ENCODE measurements at regions not wholly inside any gene's neighbourhood (a gene's known extent, or its start where the extent isn't known, plus 50 kb on each side); places are given as distances from the start of the nearest gene placed in this dataset.

DNA sequence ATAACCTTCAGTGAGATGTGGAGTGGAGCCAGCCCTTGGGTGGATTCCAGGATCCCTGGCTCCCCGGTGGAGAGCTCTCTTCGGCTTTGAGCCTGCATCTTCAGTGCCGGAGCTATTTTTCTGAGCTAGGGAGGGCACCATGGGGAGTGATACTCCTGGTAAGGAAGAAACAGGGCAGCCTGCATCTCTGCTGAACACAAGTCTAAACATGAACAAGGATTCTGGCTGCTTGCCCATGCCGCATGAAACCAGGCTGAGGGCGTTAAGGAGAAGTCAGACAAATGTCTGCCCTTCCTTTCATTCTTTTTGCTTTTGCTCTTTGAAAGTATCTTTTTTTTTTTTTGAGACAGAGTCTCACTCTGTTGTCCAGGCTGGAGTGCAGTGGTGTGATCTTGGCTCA, 60.4 kb downstream of the EVX1 start:
- H3K9ac ChIP-seq (ENCODE audit: low read length), result no peak overlapping the region
- no peak overlapping the region for H3K27ac ChIP-seq (ENCODE audit: low read length)
- no peaks in the 10 kb centered on the region for H4K20me1 ChIP-seq (ENCODE audit: insufficient read depth, low read length)
- H3K4me2 ChIP-seq (ENCODE audit: low read depth, low read length), result no peak overlapping the region
- H3K9me3 ChIP-seq (replicated peaks; ENCODE audit: insufficient read depth, low read length), result no peaks in the 10 kb centered on the region
- H3K4me3 ChIP-seq (ENCODE audit: low read length), result no peak overlapping the region
- H3K79me2 ChIP-seq (ENCODE audit: low read length), result no peaks in the 10 kb centered on the region
- no peaks in the 10 kb centered on the region for H3K36me3 ChIP-seq (replicated peaks; ENCODE audit: insufficient read depth, low read length)
- H2AFZ ChIP-seq (ENCODE audit: low read length), result no peak overlapping the region
- TF ChIP-seq EZH2 (optimal IDR thresholded peaks at IDR 0.05; ENCODE audit: low read depth, low read length), result no peak
- no peak for TF ChIP-seq EZH2phosphoT487 (IDR thresholded peaks at IDR 0.05; ENCODE audit: low read length)
- TF ChIP-seq, protein P1, sequence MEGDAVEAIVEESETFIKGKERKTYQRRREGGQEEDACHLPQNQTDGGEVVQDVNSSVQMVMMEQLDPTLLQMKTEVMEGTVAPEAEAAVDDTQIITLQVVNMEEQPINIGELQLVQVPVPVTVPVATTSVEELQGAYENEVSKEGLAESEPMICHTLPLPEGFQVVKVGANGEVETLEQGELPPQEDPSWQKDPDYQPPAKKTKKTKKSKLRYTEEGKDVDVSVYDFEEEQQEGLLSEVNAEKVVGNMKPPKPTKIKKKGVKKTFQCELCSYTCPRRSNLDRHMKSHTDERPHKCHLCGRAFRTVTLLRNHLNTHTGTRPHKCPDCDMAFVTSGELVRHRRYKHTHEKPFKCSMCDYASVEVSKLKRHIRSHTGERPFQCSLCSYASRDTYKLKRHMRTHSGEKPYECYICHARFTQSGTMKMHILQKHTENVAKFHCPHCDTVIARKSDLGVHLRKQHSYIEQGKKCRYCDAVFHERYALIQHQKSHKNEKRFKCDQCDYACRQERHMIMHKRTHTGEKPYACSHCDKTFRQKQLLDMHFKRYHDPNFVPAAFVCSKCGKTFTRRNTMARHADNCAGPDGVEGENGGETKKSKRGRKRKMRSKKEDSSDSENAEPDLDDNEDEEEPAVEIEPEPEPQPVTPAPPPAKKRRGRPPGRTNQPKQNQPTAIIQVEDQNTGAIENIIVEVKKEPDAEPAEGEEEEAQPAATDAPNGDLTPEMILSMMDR (IDR thresholded peaks at IDR 0.05; ENCODE audit: low read length), result no peak
- H3F3A ChIP-seq (ENCODE audit: insufficient read depth, low read length), result no peaks in the 10 kb centered on the region
- no peaks in the 10 kb centered on the region for H3K27me3 ChIP-seq (replicated peaks; ENCODE audit: insufficient read depth, low read length)
- DNase-seq, result no peak
- H3K4me1 ChIP-seq (ENCODE audit: low read length), result no peaks in the 10 kb centered on the region
- no peaks in the 10 kb centered on the region for H3K9me2 ChIP-seq (replicated peaks; ENCODE audit: insufficient read depth, low read length)

DNA sequence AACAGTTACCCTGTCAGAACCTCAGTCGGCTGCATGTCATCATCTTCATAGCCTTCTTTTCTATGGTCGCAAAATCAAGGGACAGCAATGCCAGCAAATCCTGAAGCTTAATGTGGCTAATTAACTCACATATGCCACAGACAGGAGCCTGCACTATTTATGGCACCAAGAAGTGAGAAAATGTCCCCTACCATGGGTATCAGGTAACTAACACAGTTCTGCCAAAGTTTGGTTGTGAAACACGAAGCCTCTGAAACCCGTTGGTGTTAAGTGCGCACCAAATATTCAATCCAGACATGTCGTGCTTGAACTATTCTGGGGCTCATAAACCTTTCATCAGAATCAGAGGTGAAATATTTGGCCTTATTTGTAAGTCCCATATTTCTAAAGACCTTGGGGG, 63.3 kb downstream of the EVX1 start:
- no peaks in the 10 kb centered on the region for H3F3A ChIP-seq (ENCODE audit: insufficient read depth, low read length)
- no peaks in the 10 kb centered on the region for H3K79me2 ChIP-seq (ENCODE audit: low read length)
- H3K4me3 ChIP-seq (ENCODE audit: low read length), result no peak overlapping the region
- H3K4me1 ChIP-seq (ENCODE audit: low read length), result no peaks in the 10 kb centered on the region
- no peaks in the 10 kb centered on the region for H3K36me3 ChIP-seq (replicated peaks; ENCODE audit: insufficient read depth, low read length)
- H3K27ac ChIP-seq (ENCODE audit: low read length), result no peak overlapping the region
- H3K9me3 ChIP-seq (replicated peaks; ENCODE audit: insufficient read depth, low read length), result no peaks in the 10 kb centered on the region
- no peaks in the 10 kb centered on the region for H4K20me1 ChIP-seq (ENCODE audit: insufficient read depth, low read length)
- no peak overlapping the region for H3K4me2 ChIP-seq (ENCODE audit: low read depth, low read length)
- no peaks in the 10 kb centered on the region for H3K27me3 ChIP-seq (replicated peaks; ENCODE audit: insufficient read depth, low read length)
- TF ChIP-seq EZH2 (optimal IDR thresholded peaks at IDR 0.05; ENCODE audit: low read depth, low read length) (no peak), EZH2phosphoT487 (IDR thresholded peaks at IDR 0.05; ENCODE audit: low read length) (no peak)
- TF ChIP-seq, protein P1 (IDR thresholded peaks at IDR 0.05; ENCODE audit: low read length), result no peak
- no peak overlapping the region for H3K9ac ChIP-seq (ENCODE audit: low read length)
- H3K9me2 ChIP-seq (replicated peaks; ENCODE audit: insufficient read depth, low read length), result no peaks in the 10 kb centered on the region
- DNase-seq, result no peak
- H2AFZ ChIP-seq (ENCODE audit: low read length), result no peak overlapping the region

DNA sequence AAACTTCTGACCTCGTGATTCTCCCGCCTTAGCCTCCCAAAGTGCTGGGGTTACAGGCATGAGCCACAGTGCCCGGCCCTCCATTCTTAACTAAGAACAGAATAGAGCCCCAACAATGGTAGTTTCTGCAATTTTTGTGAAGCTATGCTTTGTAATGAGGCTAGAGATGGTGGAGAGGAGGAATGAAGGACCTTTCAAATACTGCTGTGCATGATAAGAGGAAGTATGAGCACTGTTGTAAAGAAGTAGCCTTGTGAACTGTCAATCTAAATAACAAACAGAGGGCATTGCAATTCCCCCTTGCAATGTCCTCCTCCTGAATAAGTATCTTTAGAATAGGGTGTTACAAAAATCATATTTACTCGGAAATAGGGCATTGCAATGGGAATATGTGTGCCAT, 70.2 kb downstream of the EVX1 start:
- Histone ChIP-seq H3K4me3 (ENCODE audit: low read length) (no peak overlapping the region), H3K4me2 (ENCODE audit: low read depth, low read length) (no peak overlapping the region), H3K79me2 (ENCODE audit: low read length) (no peaks in the 10 kb centered on the region), H3K9me2 (replicated peaks; ENCODE audit: insufficient read depth, low read length) (no peaks in the 10 kb centered on the region), H3K9ac (ENCODE audit: low read length) (no peak overlapping the region), H3F3A (ENCODE audit: insufficient read depth, low read length) (no peaks in the 10 kb centered on the region), H3K36me3 (replicated peaks; ENCODE audit: insufficient read depth, low read length) (no peaks in the 10 kb centered on the region), H3K4me1 (ENCODE audit: low read length) (no peaks in the 10 kb centered on the region), H2AFZ (ENCODE audit: low read length) (no peak overlapping the region), H4K20me1 (ENCODE audit: insufficient read depth, low read length) (no peaks in the 10 kb centered on the region), H3K27ac (ENCODE audit: low read length) (no peak overlapping the region), H3K9me3 (replicated peaks; ENCODE audit: insufficient read depth, low read length) (no peaks in the 10 kb centered on the region), H3K27me3 (replicated peaks; ENCODE audit: insufficient read depth, low read length) (no peaks in the 10 kb centered on the region)
- no peak for DNase-seq
- TF ChIP-seq, protein P1 (IDR thresholded peaks at IDR 0.05; ENCODE audit: low read length), result no peak
- TF ChIP-seq EZH2 (optimal IDR thresholded peaks at IDR 0.05; ENCODE audit: low read depth, low read length) (no peak), EZH2phosphoT487 (IDR thresholded peaks at IDR 0.05; ENCODE audit: low read length) (no peak)

All from MM.1S (cell line).